HEK293 (cell line): ENCODE measurements at regions not wholly inside any gene's neighbourhood (a gene's known extent, or its start where the extent isn't known, plus 50 kb on each side); places are given as distances from the start of the nearest gene placed in this dataset.

Experiments
- CTCF ChIA-PET: fragments of 350-600 bp; formaldehyde crosslinking; extraction: SDS; loops from one replicate; lab custom pipeline; 2021; ENCODE audit warnings: antibody characterized with exemption; lab: Yijun Ruan, JAX
- POLR2A ChIA-PET: fragments of 300-600 bp; formaldehyde crosslinking; extraction: SDS; loops from one replicate; lab custom pipeline; 2020; ENCODE audit warnings: antibody characterized with exemption, inconsistent platforms; lab: Yijun Ruan, JAX
- H3K27ac ChIP-seq: fragments of 200-500 bp; sonication (Bioruptor generic); 2 replicates; pipeline ENCODE4 v1.5.1; 2014; ENCODE audit warnings: low read depth, low read length, control low read depth, inconsistent platforms; ENCODE audit errors: extremely low read depth
- H3K36me3 ChIP-seq, 2 experiments: fragments of 200-500 bp in 1 of 2; sonication (Bioruptor generic) in 1 of 2; 1 replicate in 1 of 2; 2 replicates in 1 of 2; pipeline ENCODE4 v1.5.1; 2014 to 2017; ENCODE audit warnings: inconsistent platforms in 2 of 2, low read length in 2 of 2; ENCODE audit not compliant: control insufficient read depth in 2 of 2, insufficient read depth in 1 of 2
- H3K4me1 ChIP-seq: fragments of 200-500 bp; sonication (Bioruptor generic); 2 replicates; pipeline ENCODE4 v1.5.1; 2014; ENCODE audit warnings: mild to moderate bottlenecking, low read length, inconsistent platforms; ENCODE audit not compliant: control insufficient read depth, insufficient read depth
- H3K4me3 ChIP-seq: 2 replicates; pipeline ENCODE4 v1.5.1; 2011; ENCODE audit warnings: low read depth, mild to moderate bottlenecking, control low read depth, low read length, moderate library complexity
- H3K9me3 ChIP-seq: fragments of 200-500 bp; sonication (Bioruptor generic); 2 replicates; pipeline ENCODE4 v1.5.1; 2014; ENCODE audit warnings: low read depth, low read length, inconsistent platforms; ENCODE audit not compliant: control insufficient read depth, insufficient read depth
- GLIS1 ChIP-seq: fragments of 450-650 bp; formaldehyde crosslinking; IDR thresholded peaks from 2 replicates; pipeline ENCODE4 v1.5.1; 2016; ENCODE audit warnings: missing biosample characterization, missing genetic modification characterization
- IKZF3 ChIP-seq: fragments of 450-650 bp; IDR thresholded peaks from 2 replicates; pipeline ENCODE4 v1.5.0; 2018; ENCODE audit warnings: missing biosample characterization, mild to moderate bottlenecking, missing genetic modification characterization, moderate library complexity
- KLF9 ChIP-seq: fragments of 450-650 bp; formaldehyde crosslinking; IDR thresholded peaks from 2 replicates; pipeline ENCODE4 v1.5.1; 2016; ENCODE audit warnings: missing biosample characterization, missing genetic modification characterization, low read depth
- MEIS1 ChIP-seq: sonication (generic); formaldehyde crosslinking; IDR thresholded peaks from 2 replicates; pipeline ENCODE4 v1.8.1; 2022; ENCODE audit warnings: missing genetic modification reagents, mild to moderate bottlenecking, borderline replicate concordance
- YY2 ChIP-seq: fragments of 450-650 bp; formaldehyde crosslinking; IDR thresholded peaks from 2 replicates; pipeline ENCODE4 v1.5.1; 2016; ENCODE audit warnings: missing biosample characterization, missing genetic modification characterization
- ZNF133 ChIP-seq: fragments of 450-650 bp; formaldehyde crosslinking; IDR thresholded peaks from 2 replicates; pipeline ENCODE4 v1.5.1; 2016; ENCODE audit warnings: missing biosample characterization, missing genetic modification characterization
- ZNF146 ChIP-seq: fragments of 450-650 bp; formaldehyde crosslinking; IDR thresholded peaks from 2 replicates; pipeline ENCODE4 v1.5.1; 2016; ENCODE audit warnings: missing biosample characterization, missing genetic modification characterization
- ZNF223 ChIP-seq: fragments of 450-650 bp; formaldehyde crosslinking; IDR thresholded peaks from 2 replicates; pipeline ENCODE4 v1.5.1; 2016; ENCODE audit warnings: missing biosample characterization, missing genetic modification characterization
- ZNF24 ChIP-seq: fragments of 450-650 bp; formaldehyde crosslinking; IDR thresholded peaks from 2 replicates; pipeline ENCODE4 v1.5.1; 2016; ENCODE audit warnings: missing biosample characterization, missing genetic modification characterization
- ZNF398 ChIP-seq: fragments of 450-650 bp; formaldehyde crosslinking; IDR thresholded peaks from 2 replicates; pipeline ENCODE4 v1.5.1; 2017; ENCODE audit warnings: missing biosample characterization, missing genetic modification characterization
- ZNF433 ChIP-seq: fragments of 450-650 bp; formaldehyde crosslinking; IDR thresholded peaks from 2 replicates; pipeline ENCODE4 v1.5.1; 2016; ENCODE audit warnings: missing biosample characterization, missing genetic modification characterization, low read depth
- ZNF777 ChIP-seq: fragments of 450-650 bp; formaldehyde crosslinking; IDR thresholded peaks from 2 replicates; pipeline ENCODE4 v1.5.1; 2017; ENCODE audit warnings: missing biosample characterization, missing genetic modification characterization, borderline replicate concordance
- TF ChIP-seq, protein P1 (sequence below): fragments of 450-650 bp; formaldehyde crosslinking; conservative IDR thresholded peaks from 2 replicates; pipeline ENCODE4 v1.5.1; 2016; ENCODE audit warnings: low read depth, missing biosample characterization, missing genetic modification characterization
- TF ChIP-seq, protein P2 (sequence below): fragments of 450-650 bp; formaldehyde crosslinking; IDR thresholded peaks from 2 replicates; pipeline ENCODE4 v1.5.1; 2017; ENCODE audit warnings: missing biosample characterization, mild to moderate bottlenecking, missing genetic modification characterization, moderate library complexity
- TF ChIP-seq, protein P3 (sequence below): fragments of 450-650 bp; formaldehyde crosslinking; IDR thresholded peaks from 2 replicates; pipeline ENCODE4 v1.5.1; 2016; ENCODE audit warnings: missing biosample characterization, missing genetic modification characterization
- TF ChIP-seq, protein P4 (sequence below): fragments of 450-650 bp; formaldehyde crosslinking; IDR thresholded peaks from 2 replicates; pipeline ENCODE4 v1.5.0; 2017; ENCODE audit warnings: missing biosample characterization, missing genetic modification characterization, borderline replicate concordance

GRCh38 chr18:47606526-47606925 lies 323.9 kb downstream of the SMAD2 start:
- POLR2A ChIA-PET, result no interaction called here
- TF ChIP-seq ZNF398 (tag by site-specific recombination), result no peak
- TF ChIP-seq YY2 (tag by site-specific recombination), result no peak
- TF ChIP-seq ZNF24 (tag by site-specific recombination), result no peak
- TF ChIP-seq MEIS1 (CRISPR knock-in tag), result no peak
- TF ChIP-seq, protein P1, sequence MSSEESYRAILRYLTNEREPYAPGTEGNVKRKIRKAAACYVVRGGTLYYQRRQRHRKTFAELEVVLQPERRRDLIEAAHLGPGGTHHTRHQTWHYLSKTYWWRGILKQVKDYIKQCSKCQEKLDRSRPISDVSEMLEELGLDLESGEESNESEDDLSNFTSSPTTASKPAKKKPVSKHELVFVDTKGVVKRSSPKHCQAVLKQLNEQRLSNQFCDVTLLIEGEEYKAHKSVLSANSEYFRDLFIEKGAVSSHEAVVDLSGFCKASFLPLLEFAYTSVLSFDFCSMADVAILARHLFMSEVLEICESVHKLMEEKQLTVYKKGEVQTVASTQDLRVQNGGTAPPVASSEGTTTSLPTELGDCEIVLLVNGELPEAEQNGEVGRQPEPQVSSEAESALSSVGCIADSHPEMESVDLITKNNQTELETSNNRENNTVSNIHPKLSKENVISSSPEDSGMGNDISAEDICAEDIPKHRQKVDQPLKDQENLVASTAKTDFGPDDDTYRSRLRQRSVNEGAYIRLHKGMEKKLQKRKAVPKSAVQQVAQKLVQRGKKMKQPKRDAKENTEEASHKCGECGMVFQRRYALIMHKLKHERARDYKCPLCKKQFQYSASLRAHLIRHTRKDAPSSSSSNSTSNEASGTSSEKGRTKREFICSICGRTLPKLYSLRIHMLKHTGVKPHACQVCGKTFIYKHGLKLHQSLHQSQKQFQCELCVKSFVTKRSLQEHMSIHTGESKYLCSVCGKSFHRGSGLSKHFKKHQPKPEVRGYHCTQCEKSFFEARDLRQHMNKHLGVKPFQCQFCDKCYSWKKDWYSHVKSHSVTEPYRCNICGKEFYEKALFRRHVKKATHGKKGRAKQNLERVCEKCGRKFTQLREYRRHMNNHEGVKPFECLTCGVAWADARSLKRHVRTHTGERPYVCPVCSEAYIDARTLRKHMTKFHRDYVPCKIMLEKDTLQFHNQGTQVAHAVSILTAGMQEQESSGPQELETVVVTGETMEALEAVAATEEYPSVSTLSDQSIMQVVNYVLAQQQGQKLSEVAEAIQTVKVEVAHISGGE (tag by site-specific recombination), result no peak
- TF ChIP-seq, protein P2, sequence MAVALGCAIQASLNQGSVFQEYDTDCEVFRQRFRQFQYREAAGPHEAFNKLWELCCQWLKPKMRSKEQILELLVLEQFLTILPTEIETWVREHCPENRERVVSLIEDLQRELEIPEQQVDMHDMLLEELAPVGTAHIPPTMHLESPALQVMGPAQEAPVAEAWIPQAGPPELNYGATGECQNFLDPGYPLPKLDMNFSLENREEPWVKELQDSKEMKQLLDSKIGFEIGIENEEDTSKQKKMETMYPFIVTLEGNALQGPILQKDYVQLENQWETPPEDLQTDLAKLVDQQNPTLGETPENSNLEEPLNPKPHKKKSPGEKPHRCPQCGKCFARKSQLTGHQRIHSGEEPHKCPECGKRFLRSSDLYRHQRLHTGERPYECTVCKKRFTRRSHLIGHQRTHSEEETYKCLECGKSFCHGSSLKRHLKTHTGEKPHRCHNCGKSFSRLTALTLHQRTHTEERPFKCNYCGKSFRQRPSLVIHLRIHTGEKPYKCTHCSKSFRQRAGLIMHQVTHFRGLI, result no peak
- TF ChIP-seq KLF9 (tag by site-specific recombination), result no peak
- Histone ChIP-seq H3K4me3 (no peak overlapping the region), H3K27ac (no peak overlapping the region), H3K36me3 (no peaks in the 10 kb centered on the region), H3K4me1 (no peaks in the 10 kb centered on the region), H3K9me3 (no peaks in the 10 kb centered on the region; the same call in 1 of the 2 replicates)
- CTCF ChIA-PET, result interaction anchor here (0.5 to 0.9 kb wide), 2 partner anchors 8 to 142 kb away, joined by 3 to 4 read pairs; no protein-coding TSS in a partner anchor

DNA sequence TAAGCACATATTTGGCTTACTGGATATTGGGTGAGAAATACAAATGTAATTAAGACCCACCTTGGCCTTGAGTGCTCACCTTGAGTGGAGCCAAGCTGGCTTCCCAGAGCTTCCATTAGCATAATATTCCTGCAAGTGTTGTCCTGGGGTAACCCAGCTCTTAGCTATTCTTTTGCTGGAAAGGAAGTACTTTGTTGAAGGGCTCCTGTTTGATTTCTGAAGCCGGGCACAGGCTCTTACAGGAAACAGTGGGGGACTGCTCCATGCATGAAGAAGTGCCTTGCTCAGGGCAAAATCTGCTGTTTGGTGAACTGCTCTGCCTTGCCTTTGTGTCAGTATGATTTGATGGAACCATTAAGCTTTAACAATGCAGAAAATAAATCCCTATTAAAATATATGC lies 325.4 kb downstream of the SMAD2 start:
- Histone ChIP-seq H3K9me3 (no peaks in the 10 kb centered on the region), H3K4me1 (no peaks in the 10 kb centered on the region), H3K4me3 (no peak overlapping the region), H3K27ac (no peak overlapping the region), H3K36me3 (no peaks in the 10 kb centered on the region)
- ChIA-PET POLR2A (no interaction called here), CTCF (interaction anchor here (1.4 to 2.0 kb wide), 3 partner anchors 8 to 150 kb away, joined by 4 to 7 read pairs (median 6); no protein-coding TSS in a partner anchor)
- TF ChIP-seq ZNF146 (no peak), GLIS1 (tag by site-specific recombination) (no peak), ZNF133 (tag by site-specific recombination) (no peak), ZNF223 (tag by site-specific recombination) (no peak), IKZF3 (tag by site-specific recombination) (no peak), ZNF777 (tag by site-specific recombination) (no peak), ZNF433 (tag by site-specific recombination) (no peak)
- TF ChIP-seq, protein P3, sequence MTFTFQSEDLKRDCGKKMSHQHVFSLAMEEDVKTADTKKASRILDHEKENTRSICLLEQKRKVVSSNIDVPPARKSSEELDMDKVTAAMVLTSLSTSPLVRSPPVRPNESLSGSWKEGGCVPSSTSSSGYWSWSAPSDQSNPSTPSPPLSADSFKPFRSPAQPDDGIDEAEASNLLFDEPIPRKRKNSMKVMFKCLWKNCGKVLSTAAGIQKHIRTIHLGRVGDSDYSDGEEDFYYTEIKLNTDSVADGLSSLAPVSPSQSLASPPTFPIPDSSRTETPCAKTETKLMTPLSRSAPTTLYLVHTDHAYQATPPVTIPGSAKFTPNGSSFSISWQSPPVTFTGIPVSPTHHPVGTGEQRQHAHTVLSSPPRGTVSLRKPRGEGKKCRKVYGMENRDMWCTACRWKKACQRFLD, result no peak
- TF ChIP-seq, protein P4, sequence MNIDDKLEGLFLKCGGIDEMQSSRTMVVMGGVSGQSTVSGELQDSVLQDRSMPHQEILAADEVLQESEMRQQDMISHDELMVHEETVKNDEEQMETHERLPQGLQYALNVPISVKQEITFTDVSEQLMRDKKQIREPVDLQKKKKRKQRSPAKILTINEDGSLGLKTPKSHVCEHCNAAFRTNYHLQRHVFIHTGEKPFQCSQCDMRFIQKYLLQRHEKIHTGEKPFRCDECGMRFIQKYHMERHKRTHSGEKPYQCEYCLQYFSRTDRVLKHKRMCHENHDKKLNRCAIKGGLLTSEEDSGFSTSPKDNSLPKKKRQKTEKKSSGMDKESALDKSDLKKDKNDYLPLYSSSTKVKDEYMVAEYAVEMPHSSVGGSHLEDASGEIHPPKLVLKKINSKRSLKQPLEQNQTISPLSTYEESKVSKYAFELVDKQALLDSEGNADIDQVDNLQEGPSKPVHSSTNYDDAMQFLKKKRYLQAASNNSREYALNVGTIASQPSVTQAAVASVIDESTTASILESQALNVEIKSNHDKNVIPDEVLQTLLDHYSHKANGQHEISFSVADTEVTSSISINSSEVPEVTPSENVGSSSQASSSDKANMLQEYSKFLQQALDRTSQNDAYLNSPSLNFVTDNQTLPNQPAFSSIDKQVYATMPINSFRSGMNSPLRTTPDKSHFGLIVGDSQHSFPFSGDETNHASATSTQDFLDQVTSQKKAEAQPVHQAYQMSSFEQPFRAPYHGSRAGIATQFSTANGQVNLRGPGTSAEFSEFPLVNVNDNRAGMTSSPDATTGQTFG (tag by site-specific recombination), result no peak
